Testis (tissue), 2 donors: ENCODE measurements at regions not wholly inside any gene's neighbourhood (a gene's known extent, or its start where the extent isn't known, plus 50 kb on each side); places are given as distances from the start of the nearest gene placed in this dataset.

ENCODE experiments used
- DNase-seq: peaks from one replicate; pipeline ENCODE4 v3.0.0-alpha.2; 2019
- H3K27ac ChIP-seq, 2 donors: fragments of 200-600 bp; sonication (generic); one replicate each; pipeline ENCODE4 v1.5.1; 2019
- H3K27me3 ChIP-seq: fragments of 200-600 bp; sonication (generic); one replicate; pipeline ENCODE4 v1.5.1; 2019
- H3K36me3 ChIP-seq: fragments of 200-600 bp; sonication (generic); one replicate; pipeline ENCODE4 v1.5.1; 2017; ENCODE audit warnings: low read depth; ENCODE audit errors: missing control alignments
- H3K4me1 ChIP-seq: fragments of 200-600 bp; sonication (generic); one replicate; pipeline ENCODE4 v1.5.1; 2019
- H3K4me3 ChIP-seq, 2 donors: fragments of 200-600 bp; sonication (generic); one replicate each; pipeline ENCODE4 v1.5.1; 2017 to 2019
- H3K9me3 ChIP-seq: fragments of 200-600 bp; sonication (generic); one replicate; pipeline ENCODE4 v1.5.1; 2017
- POLR2A ChIP-seq: fragments of 450-650 bp; IDR thresholded peaks from one replicate; pipeline ENCODE4 v1.6.1; 2017; ENCODE audit warnings: antibody characterized with exemption, mild to moderate bottlenecking, moderate library complexity
- WGBS, 2 donors: methylation state at CpG; one replicate each; pipeline ENCODE4 v1.1.5; 2018; 5-methylcytosine and 5-hydroxymethylcytosine counted together
- intact Hi-C: fragments of 100-400 bp; cut with DNase I; formaldehyde crosslinking; loops from one replicate; pipeline ENCODE4 v1.15.1; 2023; ENCODE audit warnings: low total_unique reads
- TF ChIP-seq, protein P1 (sequence below), 3 experiments: fragments of 450-650 bp in 2 of 3; fragments of 200-600 bp in 1 of 3; sonication (generic) in 1 of 3; IDR thresholded peaks; one replicate each; pipeline ENCODE4 v1.5.1; 2016 to 2019; ENCODE audit warnings: antibody characterized with exemption in 3 of 3, mild to moderate bottlenecking in 2 of 3, moderate library complexity in 1 of 3

DNA sequence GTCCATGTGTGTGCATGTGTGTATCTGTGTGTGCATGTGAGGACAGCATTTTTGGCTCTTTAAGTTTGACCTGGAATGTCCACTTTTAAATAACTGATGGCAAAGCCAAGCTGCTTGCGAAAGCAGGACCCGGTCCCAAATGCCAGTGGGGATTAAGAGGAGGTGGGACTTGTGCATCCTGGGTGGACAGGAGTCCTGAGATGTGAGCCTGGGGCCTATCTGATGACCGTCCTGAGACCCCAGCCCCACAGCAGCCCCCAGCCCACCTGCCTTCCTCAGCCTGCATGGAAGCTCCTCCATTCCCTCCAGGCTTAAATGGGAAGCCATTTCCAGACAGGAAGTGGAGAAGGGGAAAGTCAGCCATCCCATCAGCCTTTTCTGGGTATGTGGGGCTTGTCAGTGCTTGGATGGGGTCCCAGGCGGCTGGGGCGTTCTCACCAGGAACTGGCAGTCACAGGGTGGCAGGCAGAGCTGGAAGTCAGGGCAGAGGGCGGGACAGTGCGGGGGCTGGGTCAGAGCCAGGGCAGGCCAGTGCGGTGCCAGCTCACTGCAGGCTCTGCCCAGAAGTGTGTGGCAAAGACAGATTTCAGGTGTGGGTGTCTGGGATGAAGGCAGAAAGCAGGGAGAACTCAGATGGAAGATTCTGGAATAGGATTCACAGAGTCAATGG lies 117.8 kb downstream of the ACKR3 start:
- 83% methylated on average over 8 of the region's 8 CpGs for WGBS, 2 donors
- TF ChIP-seq, protein P1, sequence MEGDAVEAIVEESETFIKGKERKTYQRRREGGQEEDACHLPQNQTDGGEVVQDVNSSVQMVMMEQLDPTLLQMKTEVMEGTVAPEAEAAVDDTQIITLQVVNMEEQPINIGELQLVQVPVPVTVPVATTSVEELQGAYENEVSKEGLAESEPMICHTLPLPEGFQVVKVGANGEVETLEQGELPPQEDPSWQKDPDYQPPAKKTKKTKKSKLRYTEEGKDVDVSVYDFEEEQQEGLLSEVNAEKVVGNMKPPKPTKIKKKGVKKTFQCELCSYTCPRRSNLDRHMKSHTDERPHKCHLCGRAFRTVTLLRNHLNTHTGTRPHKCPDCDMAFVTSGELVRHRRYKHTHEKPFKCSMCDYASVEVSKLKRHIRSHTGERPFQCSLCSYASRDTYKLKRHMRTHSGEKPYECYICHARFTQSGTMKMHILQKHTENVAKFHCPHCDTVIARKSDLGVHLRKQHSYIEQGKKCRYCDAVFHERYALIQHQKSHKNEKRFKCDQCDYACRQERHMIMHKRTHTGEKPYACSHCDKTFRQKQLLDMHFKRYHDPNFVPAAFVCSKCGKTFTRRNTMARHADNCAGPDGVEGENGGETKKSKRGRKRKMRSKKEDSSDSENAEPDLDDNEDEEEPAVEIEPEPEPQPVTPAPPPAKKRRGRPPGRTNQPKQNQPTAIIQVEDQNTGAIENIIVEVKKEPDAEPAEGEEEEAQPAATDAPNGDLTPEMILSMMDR (IDR thresholded peaks at IDR 0.05): no peak
- TF ChIP-seq POLR2A: no peak
- no peak for DNase-seq
- Histone ChIP-seq H3K27me3 (no peaks in the 10 kb centered on the region), H3K36me3 (no peaks in the 10 kb centered on the region), H3K9me3 (no peaks in the 10 kb centered on the region), H3K4me1 (no peaks in the 10 kb centered on the region), H3K27ac (no peak overlapping the region), H3K4me3 (no peak overlapping the region)
- intact Hi-C loops: no loop called here

DNA sequence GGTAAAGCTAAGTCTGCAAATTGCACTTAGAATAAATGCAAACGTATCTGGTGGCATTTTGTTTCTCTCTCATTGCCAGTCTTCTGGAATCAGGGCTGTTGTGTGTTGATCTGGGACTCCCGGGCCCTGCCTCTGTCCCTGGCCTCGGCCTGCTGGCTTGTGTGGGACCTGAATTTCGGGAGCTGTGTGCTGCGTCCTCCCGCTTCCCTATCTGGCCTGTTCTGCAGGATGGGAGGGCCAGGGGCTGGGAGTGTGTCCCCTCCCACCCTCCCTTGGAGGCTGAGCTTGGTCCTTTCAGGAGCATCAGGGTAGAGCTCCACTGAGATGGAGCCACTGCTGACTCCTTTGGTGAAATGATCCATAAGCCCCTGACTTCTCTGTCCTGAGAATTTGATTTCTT lies 118.5 kb downstream of the ACKR3 start:
- 87 to 90% methylated on average over 6 of the region's 6 CpGs for whole genome bisulfite sequencing, 2 donors
- Histone ChIP-seq H3K27ac (no peak overlapping the region), H3K9me3 (no peaks in the 10 kb centered on the region), H3K4me1 (no peaks in the 10 kb centered on the region), H3K4me3 (no peak overlapping the region), H3K27me3 (no peaks in the 10 kb centered on the region), H3K36me3 (no peaks in the 10 kb centered on the region)
- TF ChIP-seq, protein P1 (IDR thresholded peaks at IDR 0.05): no peak
- TF ChIP-seq POLR2A: no peak
- intact Hi-C loops: no loop called here
- no peak for DNase-seq

GRCh38 chr2:236688563-236689392 lies 119.2 kb downstream of the ACKR3 start:
- no peak overlapping the region for H3K27ac ChIP-seq
- H3K4me1 ChIP-seq: no peaks in the 10 kb centered on the region
- H3K4me3 ChIP-seq: no peak overlapping the region
- 64 to 74% methylated on average over 23 of the region's 23 CpGs for WGBS, 2 donors
- no peak for DNase-seq
- TF ChIP-seq, protein P1 (IDR thresholded peaks at IDR 0.05): no peak
- no peak for TF ChIP-seq POLR2A
- intact Hi-C loops: no loop called here
- no peaks in the 10 kb centered on the region for H3K27me3 ChIP-seq
- no peaks in the 10 kb centered on the region for H3K36me3 ChIP-seq
- H3K9me3 ChIP-seq: no peaks in the 10 kb centered on the region

DNA sequence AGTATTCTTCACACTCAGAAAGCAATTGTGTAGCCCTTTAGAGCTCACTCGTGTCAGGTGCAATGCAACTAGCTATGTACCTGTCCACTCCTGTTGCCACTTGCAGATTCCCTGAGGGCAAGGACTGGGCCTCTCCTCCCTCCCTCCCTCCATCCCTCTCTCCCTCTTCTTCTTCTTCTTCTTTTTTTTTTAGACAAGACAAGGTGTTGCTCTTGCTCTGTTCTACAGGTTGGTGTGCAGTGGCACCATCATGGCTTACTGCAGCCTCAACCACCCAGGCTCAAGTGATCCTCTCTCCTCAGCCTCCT lies 119.7 kb downstream of the ACKR3 start:
- intact Hi-C loops: no loop called here
- WGBS, 2 donors: 81 to 90% methylated on average over 1 of the region's 1 CpG
- no peak for TF ChIP-seq POLR2A
- TF ChIP-seq, protein P1 (IDR thresholded peaks at IDR 0.05): no peak

More for the DNA sequence above, 119.7 kb downstream of the ACKR3 start:
- H3K27me3 ChIP-seq: no peaks in the 10 kb centered on the region
- no peaks in the 10 kb centered on the region for H3K36me3 ChIP-seq
- H3K4me1 ChIP-seq: no peaks in the 10 kb centered on the region
- H3K27ac ChIP-seq: no peak overlapping the region
- H3K4me3 ChIP-seq: no peak overlapping the region
- no peaks in the 10 kb centered on the region for H3K9me3 ChIP-seq
- DNase-seq: no peak
